ENCODE measurements at regions not wholly inside any gene's neighbourhood (a gene's known extent, or its start where the extent isn't known, plus 50 kb on each side); places are given as distances from the start of the nearest gene placed in this dataset.
"Not testable (repeated sequence)": the region's sequence is repeated elsewhere in the genome, so short reads cannot be mapped to it uniquely, and the experiment has no call there.

- DNase-seq (ENCODE audit: low read depth); H3K4me3 ChIP-seq (ENCODE audit: low read depth, low read length): not testable (repeated sequence)
Measured at GRCh38 chr1:145191272-145191675, 50.7 kb downstream of the PPIAL4D start.

- DNase-seq (ENCODE audit: low read depth); H3K4me3 ChIP-seq (ENCODE audit: low read depth, low read length): not testable (repeated sequence)
Measured at GRCh38 chr1:145189543-145190030, 52.4 kb downstream of the PPIAL4D start.

GRCh38 chr1:145188869-145189542, 53.0 kb downstream of the PPIAL4D start:
- DNase-seq (ENCODE audit: low read depth), result peak; percentile 4

GRCh38 chr1:145182606-145183413, 59.2 kb downstream of the PPIAL4D start:
- H3K4me3 ChIP-seq (ENCODE audit: low read depth, low read length); DNase-seq (ENCODE audit: low read depth): not testable (repeated sequence)

More at GRCh38 chr1:145188869-145189542, 53.0 kb downstream of the PPIAL4D start:
- H3K4me3 ChIP-seq (ENCODE audit: low read depth, low read length), result not testable (repeated sequence)

GRCh38 chr1:145176285-145176925, 65.6 kb downstream of the PPIAL4D start:
- not testable (repeated sequence) for H3K4me3 ChIP-seq (ENCODE audit: low read depth, low read length); DNase-seq (ENCODE audit: low read depth)

- not testable (repeated sequence) for DNase-seq (ENCODE audit: low read depth); H3K4me3 ChIP-seq (ENCODE audit: low read depth, low read length)
Measured at GRCh38 chr1:145174377-145174776, 67.6 kb downstream of the PPIAL4D start.

- not testable (repeated sequence) for DNase-seq (ENCODE audit: low read depth); H3K4me3 ChIP-seq (ENCODE audit: low read depth, low read length)
Measured at GRCh38 chr1:145168220-145168848, 72.6 kb downstream of the FAM72D start.

- H3K4me3 ChIP-seq (ENCODE audit: low read depth, low read length), result not testable (repeated sequence)
Measured at GRCh38 chr1:145164360-145164759, 68.6 kb downstream of the FAM72D start.

More at GRCh38 chr1:145164360-145164759, 68.6 kb downstream of the FAM72D start:
- DNase-seq (ENCODE audit: low read depth), result not testable (repeated sequence)

All from epithelial cell of proximal tubule (primary cell).